Kidney glomerular epithelial cell (primary cell): ENCODE measurements at regions not wholly inside any gene's neighbourhood (a gene's known extent, or its start where the extent isn't known, plus 50 kb on each side); places are given as distances from the start of the nearest gene placed in this dataset.

ENCODE experiments used
- DNase-seq: peaks from one replicate; lab custom pipeline; 2025; lab: John Stamatoyannopoulos, UW

DNA sequence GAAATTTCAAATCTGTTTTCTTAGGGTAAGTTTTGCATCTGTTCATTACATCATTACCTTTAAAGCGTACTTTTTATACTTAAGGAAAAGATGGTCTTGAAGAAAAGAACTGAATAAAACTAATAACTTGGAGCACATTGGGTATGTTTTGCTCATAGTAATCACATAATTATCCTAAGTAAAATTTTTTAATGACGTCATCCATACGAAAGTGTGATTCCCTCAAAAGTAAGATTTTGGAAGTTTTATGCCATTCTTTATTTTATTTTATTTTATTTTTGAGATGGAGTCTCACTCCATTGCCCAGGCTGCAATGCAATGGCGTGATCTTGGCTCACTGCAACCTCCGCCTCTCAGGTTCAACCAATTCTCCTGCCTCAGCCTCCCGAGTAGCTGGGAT is 1516.6 kb upstream of the TENM3 start:
- no peak for DNase-seq

DNA sequence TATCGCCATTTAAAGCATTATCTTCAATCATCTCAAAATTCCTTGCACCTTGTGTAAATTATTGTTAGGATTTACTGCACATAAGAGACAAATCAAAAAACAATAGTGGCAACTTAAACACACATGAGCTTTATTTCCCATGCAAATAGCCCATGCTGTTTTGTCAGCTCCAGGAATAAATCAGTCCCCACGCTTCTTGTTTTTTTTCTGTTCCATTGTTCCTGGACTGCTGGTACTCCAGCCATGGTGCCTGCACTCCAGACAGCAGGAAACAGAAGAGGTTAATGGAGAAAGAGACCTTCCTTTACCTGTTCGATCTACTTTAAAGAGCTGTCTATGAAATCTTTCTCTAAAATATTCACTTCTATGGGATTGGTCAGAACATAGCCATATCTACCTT is 1515.7 kb upstream of the TENM3 start:
- no peak for DNase-seq

DNA sequence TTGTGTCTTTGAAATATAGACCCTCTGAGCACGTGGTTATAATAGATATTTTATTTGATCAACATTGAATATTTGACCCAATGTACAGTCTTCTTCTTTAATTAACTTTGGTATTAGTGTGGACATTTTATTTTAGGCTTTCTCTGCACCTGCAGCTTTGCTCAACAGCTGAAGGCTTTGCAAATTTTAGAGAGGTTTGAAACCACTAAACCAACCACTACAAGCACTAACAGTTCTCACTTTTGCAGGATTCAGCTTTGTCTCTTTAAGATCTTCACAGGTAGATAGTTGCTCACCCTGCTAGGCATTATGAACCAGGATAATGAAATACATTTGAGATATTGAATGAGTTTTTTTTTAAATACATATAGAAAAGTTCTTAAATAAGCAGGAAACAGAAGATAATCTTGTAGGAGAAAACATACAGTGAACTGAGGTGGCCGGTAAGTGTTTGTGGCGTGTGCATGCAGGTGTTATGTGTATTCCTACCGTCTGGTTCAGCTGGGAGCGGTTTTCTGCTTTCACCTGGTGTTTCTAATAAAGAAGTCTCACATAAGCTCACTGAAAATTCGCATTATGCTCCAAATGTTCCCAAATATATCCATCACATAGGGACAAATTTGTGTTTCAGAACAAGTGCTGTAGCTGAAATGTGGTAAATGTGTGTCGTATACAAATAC is 1508.3 kb upstream of the TENM3 start:
- no peak for DNase-seq

DNA sequence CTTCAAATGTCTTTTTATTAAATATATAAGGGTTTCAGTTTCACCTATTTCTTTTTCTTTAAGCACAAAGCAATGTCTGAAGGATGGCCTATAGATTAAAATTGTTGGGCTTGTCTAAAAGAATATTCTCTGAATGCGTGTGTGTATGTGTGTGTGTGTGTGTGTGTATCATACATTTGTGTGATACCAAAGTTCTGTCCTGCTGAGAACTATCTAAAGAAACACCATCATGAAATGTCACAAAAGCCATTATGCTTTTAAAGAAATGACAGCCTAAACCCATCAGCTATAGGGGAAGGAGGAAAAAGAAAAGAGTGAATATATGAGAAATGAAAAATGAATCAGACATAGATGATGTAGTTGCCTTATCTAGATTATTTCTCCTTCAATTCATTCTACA is 1501.5 kb upstream of the TENM3 start:
- DNase-seq = no peak

DNA sequence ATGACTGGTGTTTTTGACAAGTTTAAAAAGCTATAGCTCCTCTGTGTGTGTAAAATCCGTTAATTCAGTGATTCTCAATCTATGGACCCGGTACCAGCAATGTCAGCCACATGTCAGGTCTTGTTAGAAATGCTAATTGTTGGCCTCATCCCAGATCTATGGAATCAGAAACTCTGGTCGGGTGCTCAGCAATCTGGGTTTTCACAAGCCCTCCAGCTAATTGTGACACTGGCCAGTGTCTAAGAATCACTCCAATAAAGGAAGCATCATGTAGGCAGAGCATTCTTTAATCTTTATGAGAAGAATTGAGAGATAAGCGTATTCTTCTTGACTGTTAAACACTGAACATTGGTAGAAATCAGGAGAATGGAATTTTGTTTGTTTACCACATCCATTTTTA is 1498.2 kb upstream of the TENM3 start:
- DNase-seq = no peak

DNA sequence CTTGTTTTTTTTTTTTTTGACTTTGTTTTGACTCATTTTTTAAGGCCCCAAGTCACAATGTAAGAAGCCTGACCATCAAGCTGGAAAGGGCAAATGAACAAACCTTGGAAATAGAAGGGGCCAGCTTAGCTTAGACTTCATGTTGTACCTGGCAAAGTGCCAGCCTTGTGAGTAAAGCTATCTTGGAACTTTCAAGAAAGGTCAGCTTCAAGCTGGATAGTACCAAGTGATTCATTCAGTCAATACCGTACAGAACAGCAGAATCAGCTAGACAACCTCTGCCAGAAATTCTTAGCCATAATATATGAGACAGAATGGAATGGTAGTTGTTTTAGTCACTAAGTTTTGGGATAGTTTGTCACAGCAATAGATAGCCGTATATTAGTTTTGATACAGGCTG is 1492.2 kb upstream of the TENM3 start:
- no peak for DNase-seq

DNA sequence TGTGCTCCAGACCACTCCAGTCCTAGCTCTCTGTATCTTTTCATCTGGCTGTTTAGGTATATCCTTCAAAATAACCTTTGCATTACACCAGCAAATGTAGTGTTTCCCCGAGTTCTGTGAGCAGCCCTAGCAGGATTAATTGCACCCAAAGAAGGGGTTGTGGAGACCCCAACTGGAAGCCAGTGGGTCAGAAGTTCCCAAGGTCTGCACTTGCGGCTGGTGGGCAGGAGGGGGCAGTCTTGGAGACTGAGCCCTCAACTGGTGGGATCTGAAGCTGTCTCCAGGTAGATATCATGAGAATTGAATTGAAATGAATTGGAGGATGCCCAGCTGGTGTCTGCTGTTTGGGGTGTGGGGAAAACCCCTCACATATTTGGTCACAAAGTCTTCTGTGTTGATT is 1485.3 kb upstream of the TENM3 start:
- DNase-seq = no peak

DNA sequence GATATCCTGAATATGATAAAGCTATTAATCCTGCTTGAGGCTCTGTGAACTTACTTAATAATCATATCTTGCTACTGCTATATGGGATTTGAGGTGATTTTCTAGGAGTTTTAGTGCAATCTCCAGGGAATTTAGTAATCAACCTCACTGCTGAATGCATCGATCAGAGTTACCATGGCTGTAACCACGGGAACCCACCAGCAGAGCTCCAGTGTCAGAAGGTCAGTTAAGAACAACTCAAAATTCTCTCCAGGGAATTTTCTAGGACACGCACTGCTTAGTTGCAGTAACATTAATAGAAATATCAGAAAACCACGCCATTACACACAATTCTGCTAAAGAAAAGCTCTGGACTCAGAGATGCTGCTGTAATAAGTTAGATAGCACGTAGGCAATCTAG is 1477.2 kb upstream of the TENM3 start:
- DNase-seq = no peak

DNA sequence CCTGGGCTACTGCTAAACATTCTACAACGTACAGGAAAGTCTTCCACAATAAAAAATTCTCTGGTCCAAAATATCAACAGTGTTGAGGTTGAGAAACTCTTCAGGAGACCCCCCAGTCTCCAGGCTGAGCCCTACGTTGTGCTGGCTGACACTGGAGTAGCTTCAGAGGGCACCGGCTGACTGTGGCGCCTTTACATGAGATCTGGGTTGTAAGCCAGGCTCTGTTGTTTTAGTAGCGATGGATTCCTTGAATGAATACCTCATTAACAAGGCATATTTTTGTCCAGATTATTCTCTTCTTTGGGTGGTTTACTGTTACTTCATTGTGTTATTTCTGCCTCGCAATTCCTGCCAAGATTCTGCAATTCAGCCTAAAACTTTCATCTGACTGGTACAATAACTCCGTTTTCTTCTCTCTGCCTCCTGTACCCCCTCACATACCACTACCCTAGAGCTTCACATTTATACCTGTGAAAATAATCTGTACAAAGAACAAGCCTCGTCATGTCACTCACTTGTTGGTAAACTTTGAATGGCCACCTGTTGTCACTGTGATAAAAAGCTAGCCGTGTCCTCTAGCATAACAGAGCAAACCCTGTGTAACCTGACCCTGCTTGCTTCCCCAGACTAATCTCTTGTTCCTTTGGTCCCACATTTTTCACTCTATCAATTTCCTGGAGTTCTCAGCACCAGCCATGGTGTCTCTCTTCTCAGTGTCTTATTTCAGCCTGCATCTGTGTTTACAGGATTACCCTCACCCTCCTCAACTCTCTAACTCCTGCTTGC is 1476.1 kb upstream of the TENM3 start:
- DNase-seq = no peak

DNA sequence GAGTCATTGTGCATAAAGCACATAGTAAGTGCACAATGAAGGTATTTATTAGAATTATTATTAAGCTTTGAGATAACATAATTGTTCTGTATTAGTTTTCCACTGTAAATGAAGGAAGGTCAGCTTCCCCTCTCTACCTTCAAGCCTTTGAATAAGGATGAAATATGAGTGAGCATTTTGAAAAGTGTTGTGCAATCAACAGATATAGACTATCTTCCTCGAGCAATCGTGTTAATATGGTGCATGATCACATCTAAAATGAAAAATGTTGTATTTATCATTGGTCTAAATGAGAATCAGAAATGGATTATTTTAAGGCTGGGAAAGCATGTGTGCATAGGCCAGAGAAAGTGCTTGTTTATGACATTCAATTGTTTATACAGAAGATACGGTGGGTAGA is 1474.6 kb upstream of the TENM3 start:
- no peak for DNase-seq

DNA sequence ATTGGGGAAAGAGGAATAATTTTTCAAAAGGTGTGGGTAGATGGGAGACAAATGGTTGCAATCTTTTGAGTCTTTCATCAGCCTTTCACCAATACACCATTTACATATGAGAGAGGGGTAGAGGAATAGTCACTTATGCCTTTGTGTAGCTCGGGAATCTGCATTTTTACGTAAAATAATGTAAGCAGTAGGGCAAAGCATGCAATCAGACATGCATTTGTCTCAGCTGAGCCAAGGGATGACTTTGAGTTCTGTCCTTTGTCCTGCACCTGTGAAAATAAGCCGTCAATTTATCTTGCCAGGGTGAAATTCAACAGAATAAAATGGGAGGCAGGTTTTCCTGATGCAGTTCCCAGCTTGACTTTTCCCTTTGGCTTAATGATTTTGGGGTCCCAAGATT is 1473.4 kb upstream of the TENM3 start:
- no peak for DNase-seq

DNA sequence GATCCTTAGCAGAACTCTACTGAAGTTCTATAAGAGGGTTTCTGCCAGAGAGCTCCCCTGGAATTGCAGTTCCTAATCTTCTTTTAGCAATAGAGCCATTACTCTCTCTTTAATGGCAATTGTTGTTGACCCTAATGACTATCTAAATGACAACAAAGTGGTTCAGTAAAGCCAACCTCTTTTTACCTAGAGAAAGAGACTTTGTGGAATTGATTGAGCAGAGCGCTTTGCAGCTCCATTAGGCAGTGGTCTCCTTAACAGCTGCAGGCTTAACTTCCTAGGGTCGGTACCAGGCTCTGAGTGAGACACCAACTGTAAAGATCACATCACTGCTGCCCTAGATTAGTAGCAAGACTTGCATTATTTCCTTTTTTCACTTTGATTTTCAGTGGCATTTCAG is 1472.9 kb upstream of the TENM3 start:
- no peak for DNase-seq

DNA sequence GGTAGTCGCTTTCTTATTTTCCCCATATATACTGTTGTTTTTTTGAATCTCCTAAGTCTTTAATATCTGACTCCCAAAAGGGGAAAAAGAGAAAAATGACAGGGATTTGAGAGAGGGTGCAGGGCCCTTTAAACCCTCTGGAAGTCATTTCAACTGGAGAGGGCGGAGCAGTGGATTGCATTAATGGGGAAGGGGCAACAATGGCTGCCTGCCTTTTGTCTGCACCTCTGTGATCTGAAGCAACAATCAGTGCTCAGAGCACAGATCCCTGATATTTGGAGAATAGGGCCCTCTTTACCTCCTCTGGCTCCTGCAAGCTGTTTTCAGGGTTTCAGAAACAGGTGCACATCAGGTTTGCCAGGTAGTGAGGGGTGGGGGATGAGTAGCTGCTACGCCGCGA is 1458.3 kb upstream of the TENM3 start:
- no peak for DNase-seq

DNA sequence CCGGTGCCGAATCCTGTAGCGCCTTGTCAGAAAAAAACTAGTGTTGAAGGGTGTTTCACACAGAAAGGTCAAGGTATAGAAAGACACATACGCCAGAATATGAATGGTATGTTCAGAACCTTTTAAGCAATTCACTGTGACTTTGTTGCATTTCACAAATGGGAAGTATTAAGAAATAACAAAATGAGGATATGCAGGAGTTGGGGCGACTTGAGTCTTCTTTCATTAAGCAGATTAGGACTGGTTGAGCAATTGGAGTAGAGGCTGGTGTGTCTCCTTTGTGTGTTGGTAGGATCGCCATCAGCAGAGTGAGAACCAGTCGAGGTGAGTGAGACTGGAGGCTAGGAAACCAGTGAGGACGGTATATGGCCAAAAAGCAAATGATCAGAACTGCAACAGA is 1454.5 kb upstream of the TENM3 start:
- DNase-seq = no peak

DNA sequence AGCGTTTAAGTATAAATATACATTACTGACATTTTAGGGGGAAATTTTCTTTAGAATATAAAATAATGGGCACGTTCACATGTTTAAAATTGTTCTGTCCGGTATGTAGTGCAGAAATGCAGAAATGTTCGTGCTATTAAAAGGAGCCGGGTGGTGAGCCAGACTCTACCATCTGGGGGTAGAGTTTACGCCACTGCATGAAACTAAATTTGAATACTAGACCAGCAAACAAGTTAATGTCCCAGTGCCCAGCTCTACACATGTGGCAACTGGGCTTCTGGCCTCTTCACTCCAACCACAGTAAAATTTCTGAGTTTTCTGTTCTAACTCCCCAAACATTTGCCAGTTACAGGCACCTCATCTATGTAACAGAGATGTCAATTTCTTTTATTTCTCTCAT is 1453.3 kb upstream of the TENM3 start:
- DNase-seq = no peak

DNA sequence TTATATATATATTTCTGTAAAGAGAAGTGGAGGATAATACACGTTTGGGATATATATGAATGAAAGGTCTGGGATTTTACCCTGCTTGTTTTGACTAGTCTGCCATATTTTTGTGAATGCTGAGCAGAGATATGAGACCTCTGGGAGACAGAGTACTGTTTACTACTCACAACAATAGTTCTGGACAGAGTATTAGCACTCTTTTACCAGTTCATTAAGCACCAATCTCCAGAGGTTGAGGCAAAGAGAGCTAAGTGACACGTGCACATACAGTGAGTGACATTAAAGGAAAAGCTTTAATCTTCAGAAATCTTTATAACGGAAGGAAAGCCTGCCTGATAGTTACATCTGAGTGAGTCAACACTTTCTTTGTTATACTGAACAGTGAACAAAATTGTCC is 1452.7 kb upstream of the TENM3 start:
- no peak for DNase-seq

DNA sequence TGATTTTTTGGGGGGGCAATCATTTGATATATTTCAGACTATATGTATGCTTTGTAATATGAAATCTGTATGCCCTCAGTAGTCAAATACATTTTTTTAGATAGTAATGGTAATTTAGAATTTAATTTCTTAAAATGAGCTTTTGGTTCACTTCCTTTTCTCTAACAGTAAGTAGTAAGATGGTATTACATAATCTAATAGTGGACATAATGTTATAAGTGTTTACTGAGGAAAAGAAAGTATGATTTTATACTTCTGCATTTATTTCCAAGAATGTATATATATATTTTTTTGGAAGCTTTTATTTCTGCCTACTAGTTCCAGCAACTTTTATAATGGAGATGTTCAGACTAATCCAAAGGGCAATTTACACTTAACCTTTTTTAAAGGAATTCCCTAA is 1450.7 kb upstream of the TENM3 start:
- DNase-seq = no peak

DNA sequence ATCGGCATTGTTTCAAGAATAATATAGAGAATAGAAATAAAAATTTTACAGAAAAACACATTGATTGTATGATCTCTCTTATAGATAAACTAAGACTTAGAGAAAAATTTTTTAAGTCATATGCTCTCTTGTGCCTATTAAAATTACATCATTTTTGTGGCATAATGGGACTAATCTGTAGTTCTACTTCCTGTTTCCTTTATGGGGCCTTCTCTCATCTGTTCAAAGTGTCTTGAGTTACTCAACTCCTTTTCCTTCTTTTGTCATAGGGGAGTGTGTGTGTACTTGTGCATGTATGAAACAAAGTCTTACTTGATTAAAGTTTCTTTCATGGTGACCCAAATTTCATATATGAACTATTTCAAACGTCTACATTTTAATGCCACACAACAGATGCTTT is 1448.9 kb upstream of the TENM3 start:
- no peak for DNase-seq

DNA sequence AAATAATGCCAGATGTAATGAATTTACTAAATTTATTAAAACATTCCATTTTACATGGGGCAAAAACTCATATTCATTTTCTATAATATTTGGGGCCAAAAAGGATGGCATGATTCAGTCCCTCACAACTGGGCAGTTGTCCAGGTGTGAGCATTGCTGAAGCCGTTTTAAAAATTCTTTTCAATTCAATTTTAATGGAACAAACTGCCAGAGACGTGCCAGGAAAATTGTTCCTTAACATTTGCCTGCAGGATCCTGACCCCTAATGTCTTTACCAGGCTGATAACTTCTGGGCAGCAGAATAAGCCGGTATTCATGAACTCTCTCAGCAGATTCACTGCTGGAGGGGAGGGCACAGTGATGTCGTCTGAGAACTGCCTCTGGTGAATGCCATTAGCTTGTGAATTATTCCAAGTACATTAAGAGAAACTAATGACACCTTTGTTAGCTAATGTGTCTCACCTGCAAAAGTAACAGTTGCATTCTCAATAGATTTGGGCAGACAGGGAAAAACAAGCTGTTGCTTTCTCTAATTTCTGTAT is 1445.1 kb upstream of the TENM3 start:
- no peak for DNase-seq

DNA sequence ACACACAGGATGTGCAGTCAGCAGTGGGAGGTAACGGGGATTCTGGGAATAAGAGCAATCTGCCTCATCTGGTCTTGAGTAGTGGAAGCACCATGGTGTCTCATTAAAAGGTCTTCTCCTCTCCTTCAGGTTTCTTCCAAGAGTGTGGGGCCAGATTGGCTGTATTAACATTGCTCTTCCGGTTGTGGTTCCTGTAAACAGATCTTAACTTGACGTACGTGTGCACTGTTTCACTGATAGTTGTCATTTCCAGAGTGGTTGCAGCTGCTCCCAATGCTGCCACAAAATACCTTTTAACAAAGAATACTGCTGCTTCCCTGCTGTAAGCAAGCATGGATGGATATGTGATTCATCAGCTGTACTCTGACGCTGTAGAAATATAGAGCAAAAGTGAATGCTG is 1443.4 kb upstream of the TENM3 start:
- no peak for DNase-seq

DNA sequence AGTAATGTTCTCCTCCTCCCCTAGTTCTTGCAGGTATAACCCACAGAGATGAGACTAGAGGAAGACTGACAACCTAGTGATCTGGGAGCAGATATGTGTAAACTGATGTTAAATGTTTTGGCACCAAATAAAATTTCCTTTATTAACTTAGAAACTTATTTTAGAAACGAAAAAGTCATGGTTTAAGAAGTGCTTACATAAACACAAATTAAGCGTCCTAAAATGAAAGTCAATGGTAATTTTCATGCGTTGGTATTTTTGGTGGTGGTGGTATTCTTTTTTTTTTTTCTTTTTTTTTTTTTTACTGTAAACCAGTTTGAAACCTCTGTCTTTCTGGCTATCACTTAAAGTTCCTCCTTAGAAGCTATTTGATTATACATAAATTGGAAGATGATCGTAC is 1438.1 kb upstream of the TENM3 start:
- DNase-seq = no peak

DNA sequence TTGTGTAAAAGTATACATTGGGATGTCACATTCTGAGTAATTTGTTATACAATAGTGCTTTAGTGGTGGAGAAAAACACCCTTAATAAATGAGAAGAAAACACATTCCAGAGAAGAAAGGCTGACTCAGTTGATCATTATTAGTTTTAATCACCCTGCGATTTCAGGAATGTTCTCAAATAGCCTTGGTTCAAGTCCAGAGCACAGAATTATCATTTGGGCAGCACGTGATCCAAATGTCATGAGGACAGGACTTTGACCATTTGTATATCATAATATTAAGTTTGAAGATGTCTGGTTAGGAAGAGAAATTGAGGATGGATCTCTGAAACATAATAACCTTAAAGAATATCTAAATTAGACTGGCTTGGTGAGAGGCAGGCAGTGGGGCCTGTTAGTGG is 1434.3 kb upstream of the TENM3 start:
- DNase-seq = no peak

DNA sequence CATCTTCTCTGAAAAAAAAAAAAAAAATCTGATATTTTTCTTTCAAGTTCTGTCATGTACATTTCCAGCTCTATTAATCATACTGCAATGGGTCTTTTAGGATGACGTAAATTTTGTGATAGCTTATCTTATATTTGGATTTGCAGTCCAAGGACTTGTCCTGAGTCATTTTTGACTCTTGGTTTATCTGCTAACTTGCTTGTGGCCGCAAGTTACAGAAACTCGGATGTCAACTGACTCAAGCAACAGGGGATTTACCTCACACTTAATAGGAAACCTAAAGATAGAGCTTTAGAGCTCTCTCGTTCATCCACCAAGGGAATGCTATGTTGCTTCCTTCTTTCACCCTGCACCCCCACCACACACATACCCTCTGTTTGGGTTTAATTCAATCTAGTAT is 1433.8 kb upstream of the TENM3 start:
- DNase-seq = no peak

DNA sequence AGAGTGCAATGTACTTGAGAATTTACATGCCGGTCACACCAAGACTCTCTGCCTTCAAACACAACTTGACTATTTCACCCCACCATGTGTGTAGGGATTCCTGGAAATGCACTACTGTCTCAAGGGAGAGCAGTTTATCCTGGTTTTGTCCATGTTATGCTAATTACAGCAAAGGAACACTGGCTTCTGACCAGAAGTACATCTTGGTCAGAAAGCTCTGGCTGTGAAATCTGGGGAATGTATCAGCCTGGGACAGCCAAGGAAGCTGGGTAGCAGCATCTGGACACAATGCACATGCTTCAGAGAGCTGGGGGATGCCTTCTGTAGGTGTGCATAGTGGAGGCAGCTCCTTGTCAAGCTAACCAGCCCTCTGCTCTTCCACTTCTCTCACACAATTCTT is 1432.6 kb upstream of the TENM3 start:
- no peak for DNase-seq
